G401 (cell line): ENCODE measurements at regions not wholly inside any gene's neighbourhood (a gene's known extent, or its start where the extent isn't known, plus 50 kb on each side); places are given as distances from the start of the nearest gene placed in this dataset.
A peak's percentile ranks its signal among the peaks of the same experiment; 100 is the strongest.

Experiments used
- DNase-seq: peaks from one replicate; pipeline ENCODE4 v3.0.0-alpha.2; 2015; ENCODE audit warnings: low spot score
- in situ Hi-C: cut with HindIII; loops from 2 replicates; pipeline ENCODE4 v1.10.0; 2016; ENCODE audit warnings: low sequenced_read_pairs, mixed read lengths

DNA sequence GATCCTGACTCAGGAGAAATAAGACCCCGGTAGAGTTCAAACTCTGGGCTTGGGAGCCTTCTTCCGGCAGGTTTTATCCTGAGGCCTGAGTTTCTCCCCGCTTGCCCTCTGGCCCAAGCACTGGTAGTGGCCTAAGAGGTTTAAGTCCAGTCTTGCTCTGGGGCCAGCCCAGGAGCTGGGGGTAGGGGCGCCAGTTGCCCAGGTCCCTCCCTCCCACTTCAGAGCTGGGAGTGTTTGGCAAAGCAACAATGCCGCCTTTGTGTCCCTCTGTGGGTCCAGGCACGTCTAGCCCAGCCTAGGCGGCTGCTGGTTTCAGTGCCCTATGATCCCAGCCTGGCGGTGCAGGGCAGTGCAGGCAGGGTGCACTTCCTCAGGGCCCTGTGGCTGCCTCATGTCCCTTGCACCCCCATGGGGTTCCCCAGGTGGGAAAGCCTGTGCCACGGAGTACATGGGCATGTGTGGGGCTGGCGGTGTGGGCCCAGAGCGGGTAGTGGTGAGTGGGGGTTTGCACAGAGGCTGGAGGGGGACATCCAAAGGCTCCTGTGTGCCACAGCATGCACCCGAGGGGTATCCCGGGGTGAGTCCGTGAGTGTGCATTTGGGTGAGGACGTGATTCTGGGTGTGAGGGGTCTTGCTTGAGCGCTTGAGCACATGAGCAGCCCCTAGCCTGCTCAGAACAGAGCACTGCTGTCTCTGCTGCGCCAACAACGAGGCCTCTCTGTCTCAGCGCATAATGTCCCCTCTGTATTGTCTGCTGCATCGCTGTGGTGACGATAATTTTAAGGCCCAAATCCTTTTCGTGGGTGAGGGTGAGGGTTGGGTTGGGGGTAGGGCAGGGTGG is 61.7 kb upstream of the PSD2 start:
- DNase-seq, result peak; percentile 41
- in situ Hi-C loops, result no loop called here

DNA sequence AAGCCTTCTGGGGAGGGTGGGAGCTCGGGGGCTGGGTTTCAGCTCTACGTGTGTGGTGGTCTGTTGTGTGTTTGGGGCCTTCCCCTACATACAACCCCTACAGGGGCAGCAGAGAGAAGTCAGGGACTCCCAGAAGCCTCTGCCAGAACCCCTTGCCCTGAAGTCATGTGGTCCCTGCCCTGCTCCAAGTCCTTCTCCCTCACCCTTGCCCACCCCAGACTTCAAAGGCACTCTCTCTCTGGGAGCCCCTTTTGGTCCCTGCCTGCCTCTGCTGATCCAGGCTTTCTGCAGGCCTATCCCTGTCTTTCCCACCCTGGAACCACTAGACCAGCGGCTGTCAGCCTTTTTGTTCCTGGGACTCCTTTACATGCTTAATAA is 61.1 kb upstream of the PSD2 start:
- DNase-seq, result no peak
- in situ Hi-C loops, result no loop called here

DNA sequence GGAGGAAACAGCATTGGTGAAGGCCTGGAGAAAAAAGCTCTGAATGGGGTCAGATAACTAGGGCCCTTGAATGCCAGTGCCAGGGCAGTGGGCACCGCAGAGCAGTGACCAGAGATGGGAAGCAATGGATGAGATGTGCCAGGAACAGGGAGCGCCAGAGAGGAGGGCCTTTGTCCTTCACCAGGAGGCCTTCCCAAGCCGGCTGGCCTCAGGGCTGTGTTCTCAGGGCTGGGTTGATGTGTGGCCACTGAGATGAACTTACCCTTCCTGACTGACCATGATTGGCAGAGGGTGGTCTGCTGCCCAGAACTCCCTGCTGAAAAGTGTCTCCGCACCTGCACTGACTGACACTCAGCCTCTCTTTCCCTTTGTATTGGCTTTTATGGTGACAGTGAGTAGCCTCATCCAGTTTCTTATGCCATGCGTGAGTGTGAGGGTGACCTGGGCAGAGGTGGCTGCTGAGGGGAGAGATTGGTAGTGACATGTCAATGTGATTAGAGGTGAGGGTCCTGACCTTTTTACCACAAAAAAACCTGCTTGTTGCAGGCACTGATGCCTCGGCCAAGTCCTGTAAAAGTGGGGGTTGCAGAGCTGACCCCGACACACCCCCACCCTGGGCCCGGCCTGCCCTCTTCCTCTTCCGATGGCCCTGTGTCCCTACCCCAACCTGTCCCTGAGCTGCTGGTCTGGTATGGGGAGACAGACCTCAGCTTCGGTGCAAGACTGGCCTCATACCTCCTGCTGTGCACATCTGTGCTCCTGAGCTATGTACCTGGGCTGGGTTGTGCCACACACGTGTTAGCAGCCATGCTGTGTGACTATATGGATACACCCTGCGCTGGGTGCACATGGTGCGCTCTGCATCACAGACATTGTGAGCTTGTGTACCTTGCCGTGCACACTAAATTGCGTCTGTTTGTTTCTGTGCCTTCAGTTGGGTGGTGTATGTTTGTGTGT is 57.1 kb upstream of the PSD2 start:
- in situ Hi-C loops, result no loop called here
- DNase-seq, result no peak

DNA sequence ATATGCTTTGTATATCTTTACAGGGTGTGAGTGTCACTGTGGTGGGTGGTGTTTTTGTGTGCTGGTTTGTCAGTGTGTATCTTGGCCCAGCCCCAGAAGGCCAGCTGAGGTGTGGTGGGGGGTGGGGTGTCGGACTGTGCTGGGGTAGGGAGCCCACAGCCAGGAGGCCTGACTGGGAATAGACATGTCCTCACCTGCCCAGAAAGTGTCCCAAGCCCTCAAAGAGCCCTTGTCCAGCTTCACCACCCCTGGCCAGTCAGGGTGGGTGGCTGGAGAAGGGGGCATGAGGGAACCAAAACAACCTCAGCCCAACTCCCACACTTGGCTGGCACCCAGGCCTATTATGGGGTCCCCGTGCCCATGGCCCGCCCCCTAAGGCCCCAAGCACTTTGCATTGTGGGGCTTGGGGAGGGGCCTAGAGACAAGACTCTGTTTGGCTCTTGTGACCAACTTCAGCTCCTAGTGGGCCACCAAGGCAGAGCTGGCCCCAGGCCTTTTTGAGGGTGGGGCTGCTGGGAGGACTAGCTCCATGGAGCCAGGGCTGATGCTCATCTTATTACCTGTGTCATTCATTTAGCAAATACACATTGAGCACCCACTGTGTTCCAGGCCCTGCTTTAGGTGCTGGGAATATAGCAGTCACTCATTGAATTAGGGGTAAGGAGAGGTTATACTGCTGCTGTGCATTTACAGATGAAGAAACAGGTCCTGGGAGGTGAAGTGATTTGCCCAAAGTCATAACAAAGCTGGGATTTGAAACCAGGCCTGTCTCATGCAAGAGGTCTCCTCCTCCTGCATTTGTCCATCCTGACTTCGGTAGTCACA is 56.2 kb upstream of the PSD2 start:
- DNase-seq, result no peak
- in situ Hi-C loops, result no loop called here

DNA sequence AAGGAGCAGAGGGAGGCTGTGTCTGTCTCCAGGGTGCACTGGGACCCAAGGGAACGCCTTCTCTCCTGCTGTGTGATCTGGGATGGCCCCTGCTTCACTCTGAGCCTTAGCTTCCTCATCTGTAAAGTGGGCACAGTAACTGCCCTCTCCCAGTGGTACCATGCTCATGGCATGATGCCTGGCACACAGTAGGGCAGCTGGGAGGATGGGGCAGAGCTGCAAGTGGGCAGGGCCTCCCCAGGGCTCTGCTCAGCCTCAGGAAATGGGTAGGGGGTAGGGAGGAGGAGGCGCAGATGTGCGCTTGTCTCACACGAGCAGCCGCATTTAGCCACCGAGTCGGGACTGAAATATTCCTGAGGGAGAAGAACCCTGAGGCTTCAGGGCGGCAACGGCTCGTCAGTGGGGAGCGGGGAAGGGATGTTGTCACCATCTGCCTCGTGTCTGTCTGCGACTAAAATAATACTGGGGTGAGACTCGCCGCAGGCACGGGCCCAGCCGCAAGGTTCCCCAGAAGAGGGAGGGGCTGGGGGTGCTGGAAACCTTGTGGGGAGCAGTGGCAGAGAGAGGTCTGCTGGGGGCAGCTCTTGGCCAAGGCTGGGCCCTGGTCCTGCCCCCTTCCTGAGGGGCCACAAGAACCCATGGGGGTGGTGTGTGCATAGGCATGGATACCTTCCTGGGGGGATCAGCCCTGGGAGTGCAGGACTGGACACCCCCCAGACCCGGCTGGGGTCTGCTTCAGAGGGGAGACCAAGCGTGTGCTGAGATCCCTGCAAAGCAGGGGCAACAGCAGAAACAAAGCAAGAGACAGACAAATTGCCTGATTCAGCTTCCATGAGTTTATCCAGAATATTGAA is 55.2 kb upstream of the PSD2 start:
- in situ Hi-C loops, result no loop called here
- DNase-seq, result no peak

DNA sequence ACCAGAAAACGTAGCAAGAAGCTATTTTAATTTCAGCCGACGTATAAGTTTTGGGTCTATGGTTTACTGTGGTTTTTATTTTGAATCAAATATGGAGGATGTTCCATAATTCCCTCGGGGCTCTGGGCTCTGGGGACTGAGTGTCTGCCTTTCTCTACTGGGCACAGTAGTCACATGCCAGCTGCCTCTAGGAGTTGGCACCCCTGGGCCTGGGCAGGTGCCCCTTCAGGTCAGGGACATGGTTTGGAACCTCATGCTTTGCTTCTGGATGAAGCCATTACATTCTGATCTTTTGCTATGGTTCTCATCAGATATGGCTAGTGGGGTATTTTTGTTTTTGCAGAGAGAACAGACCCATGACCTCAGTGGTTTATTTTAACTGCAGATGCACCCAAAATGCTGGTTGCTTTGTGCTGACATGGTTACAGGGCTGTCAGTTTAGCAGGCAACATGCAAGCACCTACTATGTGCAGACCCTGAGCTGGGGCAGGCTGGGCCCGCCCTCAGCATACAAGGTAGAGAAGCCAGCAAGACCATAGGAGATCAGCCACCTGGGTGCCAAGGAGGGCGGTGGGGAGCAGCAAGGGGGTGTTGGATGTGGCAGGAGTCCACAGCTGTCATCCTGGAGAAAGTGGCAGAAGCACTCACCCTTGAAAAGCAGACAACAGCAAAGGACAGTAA is 54.5 kb upstream of the PSD2 start:
- in situ Hi-C loops, result no loop called here
- no peak for DNase-seq

DNA sequence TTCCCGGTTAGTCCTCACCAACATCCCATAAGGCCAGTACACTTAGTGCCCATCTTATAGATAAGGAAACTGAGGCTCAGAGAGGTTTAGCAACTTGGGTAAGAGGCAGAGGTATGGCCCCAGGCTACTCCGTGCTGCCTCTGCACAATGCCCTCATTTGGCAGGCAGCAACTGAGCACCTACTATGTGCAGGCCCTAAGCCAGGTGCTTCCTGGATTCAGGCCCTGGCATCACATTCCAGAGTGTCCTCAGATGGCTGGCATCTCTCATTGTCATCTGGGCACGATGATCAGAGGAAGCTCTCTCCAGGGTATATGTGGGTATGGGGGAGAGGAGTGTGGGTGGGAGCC is 53.8 kb upstream of the PSD2 start:
- in situ Hi-C loops, result no loop called here
- DNase-seq, result no peak

DNA sequence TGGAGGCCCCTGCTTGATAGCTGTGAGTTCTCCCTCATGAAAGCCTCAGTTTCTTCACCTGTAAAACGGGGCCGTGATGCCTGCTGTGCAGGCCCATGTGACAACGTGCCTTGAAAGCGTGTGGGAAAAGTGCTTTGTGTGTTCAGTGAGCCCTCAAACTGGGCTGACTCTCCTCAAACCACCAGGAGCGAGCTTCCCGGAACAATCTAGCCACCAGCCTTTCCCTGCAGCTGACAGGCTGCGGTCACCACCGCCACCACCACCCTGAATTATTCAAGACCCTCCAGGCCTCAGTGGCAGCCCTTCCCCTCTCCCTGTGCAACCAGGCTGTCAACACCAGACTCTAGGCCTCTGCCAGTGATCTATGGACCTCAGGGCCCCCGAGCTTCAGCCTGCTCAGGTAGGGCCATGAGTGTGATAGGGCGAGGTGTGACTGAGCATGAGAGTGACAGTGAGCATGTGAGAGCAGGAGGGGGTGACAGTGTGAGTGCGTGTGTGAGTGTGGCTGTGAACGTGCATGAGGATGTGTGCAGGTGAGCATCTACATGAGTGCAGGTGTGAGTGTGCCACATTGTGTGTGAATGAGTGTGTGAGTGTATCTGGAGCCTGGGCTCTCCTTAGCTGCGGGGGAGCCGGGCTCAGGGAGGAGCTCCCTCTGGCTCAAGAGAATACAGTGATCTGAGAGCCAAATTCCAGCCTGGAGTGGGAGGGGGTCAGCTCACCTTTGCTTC is 53.3 kb upstream of the PSD2 start:
- peak; percentile 47 for DNase-seq
- in situ Hi-C loops, result no loop called here

DNA sequence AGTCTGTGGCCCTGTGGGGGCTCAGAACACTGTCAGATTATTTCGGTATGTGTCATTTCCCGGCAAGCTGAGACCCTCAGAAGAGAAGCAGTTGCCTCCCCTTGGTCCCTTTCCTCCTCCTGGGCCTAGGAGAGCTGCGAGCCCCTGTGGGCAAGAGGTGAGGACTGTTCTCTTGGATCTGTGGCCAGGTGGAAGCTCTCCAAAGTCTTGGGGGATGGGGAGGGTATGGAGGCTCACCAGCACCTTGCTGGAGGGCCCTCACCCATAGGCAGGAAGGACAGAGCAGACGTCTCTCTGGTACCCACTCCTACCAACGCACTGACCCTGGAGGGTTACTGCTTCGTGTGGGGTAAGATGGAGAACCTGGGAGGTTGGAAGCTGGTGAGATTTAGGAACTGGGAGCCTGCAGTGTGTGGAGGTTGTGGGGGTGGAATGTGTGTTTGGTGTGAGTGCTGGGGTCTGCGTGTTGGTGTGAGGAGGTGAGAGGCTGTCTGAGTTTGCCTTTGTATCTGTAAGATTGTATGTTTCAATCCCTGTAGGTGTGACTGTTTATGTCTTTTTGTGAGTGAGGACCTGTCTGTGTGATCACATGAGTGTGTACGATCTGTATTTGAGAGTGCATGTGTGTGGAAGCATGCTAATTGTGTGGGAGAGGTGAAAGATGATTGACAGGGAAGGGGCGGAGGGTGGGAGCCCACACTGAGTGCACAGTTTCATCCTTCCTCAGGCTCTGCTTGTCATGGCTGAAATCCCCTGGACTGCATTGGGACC is 52.4 kb upstream of the PSD2 start:
- in situ Hi-C loops, result no loop called here

DNA sequence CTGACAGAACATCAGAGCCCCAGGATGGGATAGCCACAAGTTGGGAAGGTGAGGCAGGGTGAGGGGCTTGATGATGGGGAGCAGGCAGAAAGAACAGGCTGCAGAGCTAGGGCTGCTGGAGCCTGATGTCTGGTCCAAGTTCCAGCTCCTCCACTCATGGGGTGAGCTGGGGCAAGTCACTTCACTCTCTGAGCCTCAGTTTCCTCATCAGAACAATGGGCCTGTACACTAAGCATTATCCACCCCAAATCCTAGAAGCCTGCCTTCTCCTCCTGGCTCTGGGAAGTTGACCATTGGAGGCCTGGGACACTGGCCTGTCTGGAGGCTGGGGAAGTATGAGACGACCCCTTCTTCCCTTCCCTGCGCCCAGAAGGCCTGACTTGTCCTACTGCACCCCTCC is 51.8 kb upstream of the PSD2 start:
- no peak for DNase-seq
- in situ Hi-C loops, result no loop called here

More for the DNA sequence above, 52.4 kb upstream of the PSD2 start:
- DNase-seq, result peak; percentile 61

DNA sequence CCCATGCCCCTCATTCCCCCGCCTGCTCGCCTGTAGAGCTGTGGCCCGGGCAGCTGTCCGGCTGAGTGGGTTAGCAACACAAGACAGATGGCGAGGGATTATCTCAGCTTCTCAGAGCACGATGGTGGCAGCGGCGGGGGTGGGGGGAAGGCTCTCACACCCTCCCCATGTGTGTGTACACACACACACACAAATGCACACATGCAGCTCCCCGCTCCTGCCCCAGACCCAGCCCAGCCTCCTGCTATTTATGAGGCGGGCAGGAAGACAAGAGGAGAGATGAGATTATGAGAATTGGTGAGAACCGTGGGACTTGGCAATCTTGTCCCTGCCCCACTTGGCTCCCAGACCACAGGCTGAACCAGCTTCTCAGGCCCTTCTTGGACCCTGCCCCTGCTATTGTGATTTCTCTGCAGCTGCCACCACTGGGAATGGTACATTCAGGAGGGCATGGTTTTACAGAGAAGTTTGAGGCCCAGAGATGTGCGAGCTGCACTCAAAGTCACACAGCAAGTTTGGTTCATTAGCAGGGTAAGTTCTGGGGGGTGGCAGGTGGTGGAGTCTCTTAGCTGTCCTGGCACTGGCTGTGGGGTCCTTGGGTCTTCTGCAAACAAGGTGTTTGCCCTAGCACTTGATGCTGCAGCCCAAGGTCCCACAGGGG is 51.0 kb upstream of the PSD2 start:
- in situ Hi-C loops, result loop anchor here (5.0 kb wide), 1 partner anchor 42 kb away; no protein-coding TSS in a partner anchor
- DNase-seq, result peak; percentile 96

DNA sequence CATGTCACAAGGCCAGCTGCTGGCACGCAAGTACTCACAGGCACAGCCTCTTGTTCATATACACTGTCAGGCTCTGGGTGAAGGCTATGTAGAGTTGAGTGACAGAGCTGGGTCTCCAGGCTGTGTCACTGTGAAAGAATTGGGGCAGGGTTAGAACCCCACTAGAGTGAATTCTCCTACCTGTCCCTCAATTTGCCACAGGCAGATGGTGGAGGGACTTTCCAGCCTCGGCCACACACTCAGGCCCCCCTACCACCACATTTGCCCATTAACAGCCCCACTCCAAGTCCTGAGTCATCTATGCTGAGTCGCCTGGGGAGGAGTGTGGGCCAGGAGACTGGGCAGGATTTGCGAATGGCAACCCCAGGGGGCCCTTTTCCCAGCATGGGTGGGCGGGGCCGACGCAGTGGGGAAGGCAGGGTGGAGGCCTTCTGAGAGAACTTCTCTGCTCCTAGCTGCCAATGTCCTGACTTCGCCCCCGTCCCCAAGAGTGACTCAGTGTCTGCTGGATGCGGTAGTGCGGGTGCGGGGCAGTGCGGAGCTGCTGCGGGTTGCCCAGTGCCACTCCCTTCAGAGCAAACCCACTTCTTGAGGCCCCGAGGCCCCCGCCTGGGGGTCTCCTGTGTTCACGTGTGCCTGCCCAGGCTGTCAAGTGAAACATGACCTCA is 50.3 kb upstream of the PSD2 start:
- DNase-seq, result peak; percentile 49
- in situ Hi-C loops, result loop anchor here (5.0 kb wide), 1 partner anchor 43 kb away; no protein-coding TSS in a partner anchor

DNA sequence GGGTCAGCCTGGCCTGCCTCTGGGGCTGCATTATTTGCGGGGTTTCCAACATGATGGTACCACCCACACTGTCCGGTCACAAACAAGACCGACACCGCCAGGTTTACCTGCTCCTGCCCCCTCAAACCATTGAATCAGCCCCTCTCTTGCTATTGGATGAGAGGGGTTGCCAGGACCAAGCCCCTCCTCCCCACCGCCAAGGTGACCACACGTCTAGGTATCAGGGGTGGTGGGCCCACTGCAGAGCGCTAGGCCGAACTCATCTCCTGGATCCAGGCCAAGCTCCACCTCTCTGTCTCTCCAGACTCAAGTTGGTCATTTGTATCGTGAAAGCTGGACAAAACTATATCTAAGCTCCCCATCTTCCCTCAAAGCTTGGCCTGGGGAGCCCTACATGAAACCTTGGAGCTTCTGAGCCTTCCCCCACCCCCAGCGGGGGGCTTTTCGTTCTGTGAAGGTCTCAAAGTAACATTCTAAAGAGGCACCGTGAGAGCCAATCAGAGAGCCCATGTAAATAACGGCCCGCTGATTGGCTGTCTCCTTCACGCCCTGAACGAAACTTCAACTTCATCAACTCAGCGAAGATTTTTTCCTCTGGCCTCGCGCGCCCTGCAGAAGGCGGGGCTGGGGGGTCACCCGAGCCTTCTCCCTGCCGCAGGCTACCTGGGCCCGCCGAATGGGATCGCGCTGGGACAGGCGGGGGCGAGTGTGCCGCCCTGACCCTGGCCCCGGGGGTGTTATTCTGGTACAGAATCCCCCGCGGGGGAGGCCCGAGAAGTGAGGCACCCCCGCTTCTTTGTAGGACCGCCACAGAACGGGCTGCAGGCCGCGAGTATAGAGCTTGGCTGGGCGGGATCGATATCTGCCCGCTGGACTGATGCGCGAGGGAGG is 49.6 kb upstream of the PSD2 start:
- DNase-seq, result peak; percentile 85
- in situ Hi-C loops, result loop anchor here (5.0 kb wide), 1 partner anchor 44 kb away; no protein-coding TSS in a partner anchor
